Kidney (tissue), 13 donors: ENCODE measurements at regions not wholly inside any gene's neighbourhood (a gene's known extent, or its start where the extent isn't known, plus 50 kb on each side); places are given as distances from the start of the nearest gene placed in this dataset.

Experiments used
- DNase-seq, 5 donors: peaks; one replicate each; pipeline ENCODE4 v3.0.0-alpha.2; 2013 to 2020
- FAIRE-seq: peaks from 2 replicates; lab custom pipeline; 2012; peaks lifted over from hg19 to GRCh38; lab: Jason Lieb, UNC
- H3K27ac ChIP-seq, 2 donors: one replicate each; pipeline ENCODE4 v1.7.0; 2013; ENCODE audit warnings: low read depth in 2 of 2, low read length in 2 of 2, inconsistent platforms in 1 of 2
- H3K27me3 ChIP-seq: one replicate; pipeline ENCODE4 v1.7.1; 2013; ENCODE audit warnings: low read length, inconsistent platforms; ENCODE audit not compliant: control insufficient read depth, insufficient read depth
- H3K36me3 ChIP-seq, 3 donors: one replicate each; pipeline versions ENCODE4 v1.7.0 to v1.7.1; 2013; ENCODE audit warnings: low read length in 3 of 3, control low read depth in 1 of 3, inconsistent platforms in 1 of 3; ENCODE audit not compliant: insufficient read depth in 3 of 3, control insufficient read depth in 2 of 3
- H3K4me1 ChIP-seq, 3 donors: one replicate each; pipeline versions ENCODE4 v1.7.0 to v1.7.1; 2013; ENCODE audit warnings: low read length in 3 of 3, inconsistent platforms in 1 of 3, low read depth in 1 of 3; ENCODE audit not compliant: control insufficient read depth in 2 of 3, insufficient read depth in 2 of 3
- H3K4me3 ChIP-seq, 3 donors: one replicate each; pipeline versions ENCODE4 v1.7.0 to v1.8.1; 2013; ENCODE audit warnings: low read length in 3 of 3, control low read depth in 1 of 3, inconsistent platforms in 1 of 3
- H3K9ac ChIP-seq, 3 donors: one replicate each; pipeline versions ENCODE4 v1.7.0 to v1.7.1; 2013; ENCODE audit warnings: low read length in 3 of 3, control low read depth in 1 of 3, inconsistent platforms in 1 of 3
- H3K9me3 ChIP-seq, 3 donors: one replicate each; pipeline versions ENCODE4 v1.7.0 to v1.7.1; 2013; ENCODE audit warnings: low read length in 3 of 3, control low read depth in 1 of 3, inconsistent platforms in 1 of 3; ENCODE audit not compliant: control insufficient read depth in 2 of 3, insufficient read depth in 1 of 3
- CTCF ChIP-seq: IDR thresholded peaks from 3 replicates; pipeline ENCODE4 v1.5.1; 2012; ENCODE audit warnings: mild to moderate bottlenecking, moderate library complexity, borderline replicate concordance; ENCODE audit not compliant: insufficient read depth; ENCODE audit errors: extremely low read depth
- intact Hi-C: fragments of 100-400 bp; cut with DNase I; formaldehyde crosslinking; loops from one replicate; pipeline ENCODE4 v1.11.1; 2022
- donor health status: control.
- donor health status: control.
- donor health status: control.
- donor health status: control.
- donor health status: control.
- donor health status: DM: yes; HTN: yes; CAD: no.
- donor health status: Normal renal cell carcinoma (clear cell type).

- Histone ChIP-seq H3K9ac (no peak overlapping the region), H3K9me3 (no peaks in the 10 kb centered on the region), H3K4me3 (no peak overlapping the region), H3K27ac (no peak overlapping the region), H3K36me3 (no peaks in the 10 kb centered on the region), H3K27me3 (no peaks in the 10 kb centered on the region), H3K4me1 (peaks cover 0 to 9% (median 0%) of the 10 kb centered on the region in 3 donors)
- FAIRE-seq, result no peak
- no peak for TF ChIP-seq CTCF
- intact Hi-C loops, result no loop called here
- DNase-seq, result no peak
Observed at GRCh38 chr15:39430389-39430788, 150.5 kb upstream of the THBS1 start.

- H3K36me3 ChIP-seq, result no peaks in the 10 kb centered on the region
- no peak overlapping the region for H3K4me3 ChIP-seq
- no peaks in the 10 kb centered on the region for H3K9me3 ChIP-seq
- no peak for TF ChIP-seq CTCF
- no peak overlapping the region for H3K27ac ChIP-seq
- intact Hi-C loops, result no loop called here
- no peak overlapping the region for H3K9ac ChIP-seq
- peaks cover 0 to 9% (median 0%) of the 10 kb centered on the region in 3 donors for H3K4me1 ChIP-seq
- H3K27me3 ChIP-seq, result no peaks in the 10 kb centered on the region
- FAIRE-seq (no peak), DNase-seq (no peak)
Observed at GRCh38 chr15:39431376-39431775, 149.5 kb upstream of the THBS1 start.

- H3K27ac ChIP-seq, result no peak overlapping the region
- intact Hi-C loops, result no loop called here
- H3K4me1 ChIP-seq, result peaks cover 0 to 9% (median 0%) of the 10 kb centered on the region in 3 donors
Observed at GRCh38 chr15:39432026-39432425, 148.9 kb upstream of the THBS1 start.

More at GRCh38 chr15:39432026-39432425, 148.9 kb upstream of the THBS1 start:
- no peak for DNase-seq
- no peak overlapping the region for H3K4me3 ChIP-seq
- no peaks in the 10 kb centered on the region for H3K36me3 ChIP-seq
- no peak overlapping the region for H3K9ac ChIP-seq
- H3K27me3 ChIP-seq, result no peaks in the 10 kb centered on the region
- FAIRE-seq, result no peak
- H3K9me3 ChIP-seq, result no peaks in the 10 kb centered on the region
- no peak for TF ChIP-seq CTCF
